ENCODE measurements at regions not wholly inside any gene's neighbourhood (a gene's known extent, or its start where the extent isn't known, plus 50 kb on each side); places are given as distances from the start of the nearest gene placed in this dataset.

- no peaks in the 10 kb centered on the region for H3F3A ChIP-seq (ENCODE audit: low read depth)
Observed at GRCh38 chr2:224319750-224320149, 82.2 kb downstream of the FAM124B start.

GRCh38 chr2:224312741-224313140 is 89.2 kb downstream of the FAM124B start:
- H4K20me1 ChIP-seq (ENCODE audit: insufficient read depth, low read length, poor library complexity, severe bottlenecking), result no peaks in the 10 kb centered on the region
- no peaks in the 10 kb centered on the region for H3K27me3 ChIP-seq (ENCODE audit: insufficient read depth, low read length, poor library complexity, severe bottlenecking)
- H3K4me2 ChIP-seq (ENCODE audit: low read depth, low read length, poor library complexity, severe bottlenecking), result no peak overlapping the region
- H3K9me2 ChIP-seq (replicated peaks; ENCODE audit: low read depth, low read length), result no peaks in the 10 kb centered on the region
- H3K4me1 ChIP-seq (ENCODE audit: insufficient read depth, low read length, poor library complexity, severe bottlenecking), result no peaks in the 10 kb centered on the region
- no peak overlapping the region for H2AFZ ChIP-seq (ENCODE audit: low read length)
- no peaks in the 10 kb centered on the region for H3F3A ChIP-seq (ENCODE audit: low read depth)
- TF ChIP-seq CTCF (conservative IDR thresholded peaks at IDR 0.05; ENCODE audit: low read length) (no peak), EZH2phosphoT487 (IDR thresholded peaks at IDR 0.05; ENCODE audit: borderline replicate concordance) (no peak)
- no peak overlapping the region for H3K4me3 ChIP-seq (ENCODE audit: low read length, poor library complexity, severe bottlenecking)
- no peaks in the 10 kb centered on the region for H3K36me3 ChIP-seq (ENCODE audit: insufficient read depth, low read length)
- no peaks in the 10 kb centered on the region for H3K79me2 ChIP-seq (ENCODE audit: insufficient read depth, low read length)
- H3K9me3 ChIP-seq (ENCODE audit: insufficient read depth, low read depth, low read length), result no peaks in the 10 kb centered on the region
- no peak overlapping the region for H3K9ac ChIP-seq (ENCODE audit: low read depth, low read length, poor library complexity, severe bottlenecking)

More at GRCh38 chr2:224319750-224320149, 82.2 kb downstream of the FAM124B start:
- no peaks in the 10 kb centered on the region for H3K36me3 ChIP-seq (ENCODE audit: insufficient read depth, low read length)
- TF ChIP-seq CTCF (conservative IDR thresholded peaks at IDR 0.05; ENCODE audit: low read length), result no peak
- no peak overlapping the region for H3K4me2 ChIP-seq (ENCODE audit: low read depth, low read length, poor library complexity, severe bottlenecking)
- no peaks in the 10 kb centered on the region for H3K27me3 ChIP-seq (ENCODE audit: insufficient read depth, low read length, poor library complexity, severe bottlenecking)
- H3K4me3 ChIP-seq (ENCODE audit: low read length, poor library complexity, severe bottlenecking), result no peak overlapping the region
- H3K4me1 ChIP-seq (ENCODE audit: insufficient read depth, low read length, poor library complexity, severe bottlenecking), result no peaks in the 10 kb centered on the region
- H4K20me1 ChIP-seq (ENCODE audit: insufficient read depth, low read length, poor library complexity, severe bottlenecking), result no peaks in the 10 kb centered on the region
- no peaks in the 10 kb centered on the region for H3K9me2 ChIP-seq (replicated peaks; ENCODE audit: low read depth, low read length)
- no peaks in the 10 kb centered on the region for H3K9me3 ChIP-seq (ENCODE audit: insufficient read depth, low read depth, low read length)
- H3K79me2 ChIP-seq (ENCODE audit: insufficient read depth, low read length), result no peaks in the 10 kb centered on the region
- H3K9ac ChIP-seq (ENCODE audit: low read depth, low read length, poor library complexity, severe bottlenecking), result no peak overlapping the region
- no peak overlapping the region for H2AFZ ChIP-seq (ENCODE audit: low read length)

- Histone ChIP-seq H3K4me2 (ENCODE audit: low read depth, low read length, poor library complexity, severe bottlenecking) (no peak overlapping the region), H4K20me1 (ENCODE audit: insufficient read depth, low read length, poor library complexity, severe bottlenecking) (no peaks in the 10 kb centered on the region)
Observed at GRCh38 chr2:224310943-224311625, 90.8 kb downstream of the FAM124B start.

More at GRCh38 chr2:224310943-224311625, 90.8 kb downstream of the FAM124B start:
- H3K4me3 ChIP-seq (ENCODE audit: low read length, poor library complexity, severe bottlenecking), result no peak overlapping the region
- TF ChIP-seq CTCF (conservative IDR thresholded peaks at IDR 0.05; ENCODE audit: low read length) (no peak), EZH2phosphoT487 (IDR thresholded peaks at IDR 0.05; ENCODE audit: borderline replicate concordance) (no peak)
- no peaks in the 10 kb centered on the region for H3K27me3 ChIP-seq (ENCODE audit: insufficient read depth, low read length, poor library complexity, severe bottlenecking)
- H3K9me2 ChIP-seq (replicated peaks; ENCODE audit: low read depth, low read length), result no peaks in the 10 kb centered on the region
- H3K4me1 ChIP-seq (ENCODE audit: insufficient read depth, low read length, poor library complexity, severe bottlenecking), result no peaks in the 10 kb centered on the region
- no peak overlapping the region for H2AFZ ChIP-seq (ENCODE audit: low read length)
- H3F3A ChIP-seq (ENCODE audit: low read depth), result no peaks in the 10 kb centered on the region
- H3K9me3 ChIP-seq (ENCODE audit: insufficient read depth, low read depth, low read length), result no peaks in the 10 kb centered on the region
- H3K79me2 ChIP-seq (ENCODE audit: insufficient read depth, low read length), result no peaks in the 10 kb centered on the region
- no peaks in the 10 kb centered on the region for H3K36me3 ChIP-seq (ENCODE audit: insufficient read depth, low read length)
- no peak overlapping the region for H3K9ac ChIP-seq (ENCODE audit: low read depth, low read length, poor library complexity, severe bottlenecking)
